ENCODE measurements at regions not wholly inside any gene's neighbourhood (a gene's known extent, or its start where the extent isn't known, plus 50 kb on each side); places are given as distances from the start of the nearest gene placed in this dataset.

DNA sequence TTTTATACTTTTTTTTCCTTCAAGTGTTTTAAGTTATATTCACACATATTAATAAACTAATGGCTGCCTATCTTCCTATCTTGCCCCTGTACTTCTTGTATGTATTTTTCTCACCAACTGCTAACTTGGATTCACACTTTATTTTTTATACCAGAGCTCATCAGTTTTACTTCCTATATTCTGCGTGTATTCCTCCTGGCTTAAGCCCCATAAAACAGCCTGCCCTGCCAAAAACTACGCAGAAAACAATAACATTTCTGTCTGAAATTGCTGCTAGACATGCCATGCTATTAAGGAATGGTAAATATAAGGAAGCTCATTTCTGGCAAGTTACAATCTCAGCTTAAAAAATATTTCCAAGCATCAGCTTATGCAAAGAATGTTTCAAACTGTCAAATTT, 172.3 kb downstream of the UBE2E3 start:
- CTCF ChIA-PET, result interaction anchor here (0.7 kb wide), 2 partner anchors 38 to 528 kb away, joined by 3 read pairs; no protein-coding TSS in a partner anchor
- no peak for DNase-seq (ENCODE audit: low spot score)
- no peak overlapping the region for H3K27ac ChIP-seq
- POLR2A ChIA-PET (ENCODE audit: low non-redundant PET), result no interaction called here
- TF ChIP-seq, protein P1, sequence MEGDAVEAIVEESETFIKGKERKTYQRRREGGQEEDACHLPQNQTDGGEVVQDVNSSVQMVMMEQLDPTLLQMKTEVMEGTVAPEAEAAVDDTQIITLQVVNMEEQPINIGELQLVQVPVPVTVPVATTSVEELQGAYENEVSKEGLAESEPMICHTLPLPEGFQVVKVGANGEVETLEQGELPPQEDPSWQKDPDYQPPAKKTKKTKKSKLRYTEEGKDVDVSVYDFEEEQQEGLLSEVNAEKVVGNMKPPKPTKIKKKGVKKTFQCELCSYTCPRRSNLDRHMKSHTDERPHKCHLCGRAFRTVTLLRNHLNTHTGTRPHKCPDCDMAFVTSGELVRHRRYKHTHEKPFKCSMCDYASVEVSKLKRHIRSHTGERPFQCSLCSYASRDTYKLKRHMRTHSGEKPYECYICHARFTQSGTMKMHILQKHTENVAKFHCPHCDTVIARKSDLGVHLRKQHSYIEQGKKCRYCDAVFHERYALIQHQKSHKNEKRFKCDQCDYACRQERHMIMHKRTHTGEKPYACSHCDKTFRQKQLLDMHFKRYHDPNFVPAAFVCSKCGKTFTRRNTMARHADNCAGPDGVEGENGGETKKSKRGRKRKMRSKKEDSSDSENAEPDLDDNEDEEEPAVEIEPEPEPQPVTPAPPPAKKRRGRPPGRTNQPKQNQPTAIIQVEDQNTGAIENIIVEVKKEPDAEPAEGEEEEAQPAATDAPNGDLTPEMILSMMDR (conservative IDR thresholded peaks at IDR 0.05; ENCODE audit: low read depth), result no peak

DNA sequence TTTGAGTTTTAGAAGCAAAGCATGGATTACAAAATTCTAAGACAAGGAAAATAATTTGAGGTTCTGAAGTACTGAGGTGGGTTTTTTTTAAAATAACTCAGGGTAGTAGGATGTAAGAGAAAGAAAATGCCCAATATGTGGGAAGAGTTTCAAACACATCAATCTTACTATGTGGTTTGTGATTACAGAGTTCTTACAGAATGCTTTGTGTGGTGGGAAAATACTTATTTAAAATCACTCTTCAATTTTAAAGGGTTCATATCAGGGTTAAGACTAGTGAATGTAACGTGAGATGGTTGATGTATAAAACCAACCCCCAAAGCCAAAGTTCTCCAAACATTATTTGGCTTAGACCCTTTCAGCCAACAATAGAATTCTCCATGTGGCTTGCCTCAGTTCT, 173.5 kb downstream of the UBE2E3 start:
- H3K27ac ChIP-seq, result no peak overlapping the region
- DNase-seq (ENCODE audit: low spot score), result no peak
- ChIA-PET CTCF (no interaction called here), POLR2A (ENCODE audit: low non-redundant PET) (no interaction called here)
- TF ChIP-seq, protein P1 (conservative IDR thresholded peaks at IDR 0.05; ENCODE audit: low read depth), result no peak

DNA sequence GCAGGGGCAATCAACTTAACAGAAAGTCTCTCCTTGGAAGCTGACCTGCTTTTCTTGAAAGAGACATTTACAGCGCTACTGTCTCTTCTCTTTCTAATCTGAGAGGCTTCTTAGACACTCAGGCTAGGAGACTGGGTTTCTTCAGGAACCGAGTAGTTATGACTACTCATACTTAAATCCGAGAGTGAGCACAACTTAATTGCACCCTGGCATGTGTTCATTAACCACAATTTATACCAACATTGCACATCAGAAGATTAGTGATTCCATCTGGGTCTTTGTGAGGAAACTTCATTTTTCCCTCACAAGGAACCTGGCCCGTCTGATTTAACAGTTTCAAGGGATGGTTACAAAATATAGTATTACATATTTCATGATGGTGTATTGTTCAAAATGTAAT, 176.9 kb downstream of the UBE2E3 start:
- ChIA-PET POLR2A (ENCODE audit: low non-redundant PET) (no interaction called here), CTCF (no interaction called here)

DNA sequence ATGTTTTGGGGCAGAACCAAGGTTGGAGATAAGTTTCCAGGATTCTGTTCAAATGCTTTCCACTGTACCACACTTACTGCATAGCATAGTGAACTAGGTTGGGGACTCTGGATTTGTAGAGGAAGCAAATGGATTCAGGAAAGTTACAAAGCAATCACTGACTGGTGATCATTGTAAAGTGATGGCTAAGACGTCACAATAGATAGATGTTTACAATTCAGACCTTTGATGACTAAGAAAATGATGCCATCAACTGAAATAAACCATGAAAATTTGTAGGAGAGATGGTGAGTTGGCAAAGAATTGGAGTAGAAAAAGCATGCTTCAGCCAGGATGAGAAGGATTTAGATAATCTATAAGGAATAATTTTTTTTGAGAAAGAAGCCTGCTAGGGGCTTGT, 178.0 kb downstream of the UBE2E3 start:
- no peak overlapping the region for H3K27ac ChIP-seq
- TF ChIP-seq, protein P1 (conservative IDR thresholded peaks at IDR 0.05; ENCODE audit: low read depth), result no peak
- POLR2A ChIA-PET (ENCODE audit: low non-redundant PET), result no interaction called here
- CTCF ChIA-PET, result no interaction called here
- no peak for DNase-seq (ENCODE audit: low spot score)

More for the DNA sequence above, 176.9 kb downstream of the UBE2E3 start:
- DNase-seq (ENCODE audit: low spot score), result no peak
- H3K27ac ChIP-seq, result no peak overlapping the region
- TF ChIP-seq, protein P1 (conservative IDR thresholded peaks at IDR 0.05; ENCODE audit: low read depth), result no peak

DNA sequence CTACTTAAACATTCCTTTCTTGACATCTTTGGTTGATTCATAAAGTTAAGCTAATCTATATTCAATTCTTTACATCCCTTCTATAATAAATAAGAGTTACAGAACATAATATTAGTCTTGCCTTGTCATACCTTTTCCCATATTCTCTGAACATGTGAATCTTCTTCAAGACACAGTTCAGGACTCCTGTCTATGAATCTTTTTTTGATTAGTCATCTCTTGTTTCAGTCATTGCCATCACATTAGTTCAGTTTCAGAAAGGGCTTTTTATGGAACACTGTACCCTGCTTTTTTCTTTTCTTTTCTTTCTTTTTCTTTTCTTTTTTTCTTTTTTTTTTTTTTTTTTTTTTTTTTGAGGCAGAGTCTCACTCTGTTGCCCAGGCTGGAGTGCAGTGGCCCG, 181.2 kb downstream of the UBE2E3 start:
- H3K27ac ChIP-seq, result no peak overlapping the region
- POLR2A ChIA-PET (ENCODE audit: low non-redundant PET), result no interaction called here
- CTCF ChIA-PET, result no interaction called here
- DNase-seq (ENCODE audit: low spot score), result no peak
- TF ChIP-seq, protein P1 (conservative IDR thresholded peaks at IDR 0.05; ENCODE audit: low read depth), result no peak

DNA sequence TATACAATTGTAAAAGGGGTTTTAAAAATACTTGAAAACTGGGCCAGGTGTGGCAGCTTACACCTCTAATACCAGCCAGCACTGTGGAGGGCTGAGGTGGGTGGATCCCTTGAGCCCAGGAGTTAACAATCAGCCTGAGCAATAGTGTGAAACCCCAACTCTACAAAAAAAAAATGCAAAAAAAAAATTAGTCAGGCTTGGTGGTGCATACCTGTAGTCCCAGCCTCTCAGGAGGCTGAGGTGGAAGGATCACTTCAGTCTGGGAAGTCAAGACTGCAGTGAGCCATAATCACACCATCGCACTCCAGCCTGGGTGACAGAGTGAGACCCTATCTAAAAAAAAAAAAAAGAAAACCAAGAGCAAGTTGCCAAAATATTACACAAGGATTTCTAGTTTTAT, 182.7 kb downstream of the UBE2E3 start:
- POLR2A ChIA-PET (ENCODE audit: low non-redundant PET), result no interaction called here
- CTCF ChIA-PET, result no interaction called here
- H3K27ac ChIP-seq, result no peak overlapping the region
- TF ChIP-seq, protein P1 (conservative IDR thresholded peaks at IDR 0.05; ENCODE audit: low read depth), result no peak
- no peak for DNase-seq (ENCODE audit: low spot score)

DNA sequence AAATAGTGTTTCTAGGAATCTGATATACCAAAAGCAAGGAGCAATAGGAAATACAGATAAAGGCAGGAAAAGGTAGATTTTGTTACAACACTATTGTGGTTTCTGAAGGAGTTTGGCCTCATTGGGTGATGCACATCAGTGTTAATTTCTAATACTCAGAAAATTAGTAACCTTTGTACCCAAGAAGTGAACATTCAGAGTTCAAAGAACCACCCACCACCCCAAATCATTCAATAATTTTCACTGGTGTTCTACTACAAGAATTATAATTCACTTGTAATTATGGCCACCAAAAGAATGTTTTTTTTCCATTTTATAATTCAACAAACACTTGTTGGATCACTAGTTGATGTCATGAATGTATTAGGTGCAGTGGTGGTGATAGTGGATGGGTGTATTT, 183.3 kb downstream of the UBE2E3 start:
- ChIA-PET POLR2A (ENCODE audit: low non-redundant PET) (no interaction called here), CTCF (no interaction called here)
- DNase-seq (ENCODE audit: low spot score), result no peak
- H3K27ac ChIP-seq, result no peak overlapping the region
- TF ChIP-seq, protein P1 (conservative IDR thresholded peaks at IDR 0.05; ENCODE audit: low read depth), result no peak
